Neural progenitor cell (in vitro differentiated cells): ENCODE measurements at regions not wholly inside any gene's neighbourhood (a gene's known extent, or its start where the extent isn't known, plus 50 kb on each side); places are given as distances from the start of the nearest gene placed in this dataset.
"Not testable (repeated sequence)": the region's sequence is repeated elsewhere in the genome, so short reads cannot be mapped to it uniquely, and the experiment has no call there.

Experiments
- EZH2 ChIP-seq: fragments of 200-600 bp; sonication (generic); IDR thresholded peaks from 2 replicates; pipeline ENCODE4 v1.6.1; 2017; ENCODE audit warnings: antibody characterized with exemption, mild to moderate bottlenecking, moderate library complexity
- TF ChIP-seq, protein P1 (sequence below): fragments of 200-600 bp; sonication (generic); IDR thresholded peaks from 2 replicates; pipeline ENCODE4 v1.5.1; 2017; ENCODE audit warnings: antibody characterized with exemption, mild to moderate bottlenecking

DNA sequence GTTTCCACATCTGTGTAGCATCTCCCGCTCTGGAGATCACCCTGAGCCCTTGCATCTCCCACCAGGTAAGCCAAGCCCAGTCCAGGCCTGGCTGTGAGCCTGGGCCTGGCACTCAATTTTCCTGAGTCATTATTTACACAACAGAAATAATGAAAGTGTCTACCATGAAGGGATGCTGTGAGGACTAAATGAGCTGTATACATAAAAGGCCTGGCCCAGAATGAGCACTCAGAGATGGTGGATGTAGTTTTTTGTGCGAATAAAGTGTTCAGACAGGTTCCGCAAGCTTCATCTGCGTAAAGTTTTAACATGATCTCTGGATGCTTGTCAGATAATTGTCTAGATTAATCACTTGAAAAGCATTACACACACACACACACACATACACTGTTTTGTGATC, 50.2 kb upstream of the IGFBPL1 start:
- TF ChIP-seq, protein P1, sequence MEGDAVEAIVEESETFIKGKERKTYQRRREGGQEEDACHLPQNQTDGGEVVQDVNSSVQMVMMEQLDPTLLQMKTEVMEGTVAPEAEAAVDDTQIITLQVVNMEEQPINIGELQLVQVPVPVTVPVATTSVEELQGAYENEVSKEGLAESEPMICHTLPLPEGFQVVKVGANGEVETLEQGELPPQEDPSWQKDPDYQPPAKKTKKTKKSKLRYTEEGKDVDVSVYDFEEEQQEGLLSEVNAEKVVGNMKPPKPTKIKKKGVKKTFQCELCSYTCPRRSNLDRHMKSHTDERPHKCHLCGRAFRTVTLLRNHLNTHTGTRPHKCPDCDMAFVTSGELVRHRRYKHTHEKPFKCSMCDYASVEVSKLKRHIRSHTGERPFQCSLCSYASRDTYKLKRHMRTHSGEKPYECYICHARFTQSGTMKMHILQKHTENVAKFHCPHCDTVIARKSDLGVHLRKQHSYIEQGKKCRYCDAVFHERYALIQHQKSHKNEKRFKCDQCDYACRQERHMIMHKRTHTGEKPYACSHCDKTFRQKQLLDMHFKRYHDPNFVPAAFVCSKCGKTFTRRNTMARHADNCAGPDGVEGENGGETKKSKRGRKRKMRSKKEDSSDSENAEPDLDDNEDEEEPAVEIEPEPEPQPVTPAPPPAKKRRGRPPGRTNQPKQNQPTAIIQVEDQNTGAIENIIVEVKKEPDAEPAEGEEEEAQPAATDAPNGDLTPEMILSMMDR = not testable (repeated sequence)
- not testable (repeated sequence) for TF ChIP-seq EZH2
